Left hindlimb (tissue), 1 donor: ENCODE measurements at regions not wholly inside any gene's neighbourhood (a gene's known extent, or its start where the extent isn't known, plus 50 kb on each side); places are given as distances from the start of the nearest gene placed in this dataset.

Experiments used
- DNase-seq: peaks from one replicate; pipeline ENCODE4 v3.0.0-alpha.2; 2018

GRCh38 chr10:123537188-123537961 lies 128.8 kb upstream of the GPR26 start:
- no peak for DNase-seq

GRCh38 chr10:123538401-123539320 lies 127.5 kb upstream of the GPR26 start:
- no peak for DNase-seq

GRCh38 chr10:123544986-123545385 lies 121.2 kb upstream of the GPR26 start:
- DNase-seq, result no peak

GRCh38 chr10:123548770-123549169 lies 117.4 kb upstream of the GPR26 start:
- no peak for DNase-seq

- DNase-seq, result no peak
Observed at GRCh38 chr10:123549761-123550454, 116.2 kb upstream of the GPR26 start.

- no peak for DNase-seq
Observed at GRCh38 chr10:123550675-123551096, 115.5 kb upstream of the GPR26 start.

- DNase-seq, result no peak
Observed at GRCh38 chr10:123551259-123551658, 114.9 kb upstream of the GPR26 start.

- DNase-seq, result no peak
Observed at GRCh38 chr10:123552760-123553554, 113.2 kb upstream of the GPR26 start.

GRCh38 chr10:123553810-123554430 lies 112.2 kb upstream of the GPR26 start:
- no peak for DNase-seq

- no peak for DNase-seq
Observed at GRCh38 chr10:123554656-123555055, 111.5 kb upstream of the GPR26 start.

- DNase-seq, result no peak
Observed at GRCh38 chr10:123555616-123556015, 110.5 kb upstream of the GPR26 start.

GRCh38 chr10:123556049-123556448 lies 110.1 kb upstream of the GPR26 start:
- DNase-seq, result no peak

GRCh38 chr10:123556736-123557135 lies 109.4 kb upstream of the GPR26 start:
- no peak for DNase-seq

GRCh38 chr10:123557366-123558108 lies 108.6 kb upstream of the GPR26 start:
- no peak for DNase-seq

GRCh38 chr10:123558651-123559050 lies 107.5 kb upstream of the GPR26 start:
- no peak for DNase-seq

- peak; percentile 70 for DNase-seq
Observed at GRCh38 chr10:123559066-123559822, 106.9 kb upstream of the GPR26 start.

GRCh38 chr10:123559823-123560092 lies 106.4 kb upstream of the GPR26 start:
- DNase-seq, result no peak

- no peak for DNase-seq
Observed at GRCh38 chr10:123560301-123561140, 105.6 kb upstream of the GPR26 start.

- DNase-seq, result no peak
Observed at GRCh38 chr10:123561141-123561440, 105.1 kb upstream of the GPR26 start.

- no peak for DNase-seq
Observed at GRCh38 chr10:123562387-123562786, 103.8 kb upstream of the GPR26 start.
